GM12878 (cell line): ENCODE measurements at regions not wholly inside any gene's neighbourhood (a gene's known extent, or its start where the extent isn't known, plus 50 kb on each side); places are given as distances from the start of the nearest gene placed in this dataset.

Source experiments
- BMI1 ChIP-seq: fragments of 450-650 bp; IDR thresholded peaks from 2 replicates; pipeline ENCODE4 v1.6.1; 2016; ENCODE audit warnings: mild to moderate bottlenecking, moderate library complexity, borderline replicate concordance
- CTCF ChIP-seq, 3 experiments: IDR thresholded peaks in 2 of 3; conservative IDR thresholded peaks in 1 of 3; 2 replicates each; pipeline ENCODE4 v1.5.1; 2011; ENCODE audit warnings: low read depth in 3 of 3, low read length in 3 of 3, mild to moderate bottlenecking in 3 of 3, control low read depth in 2 of 3, moderate library complexity in 2 of 3, inconsistent platforms in 1 of 3, mixed read lengths in 1 of 3; ENCODE audit not compliant: control insufficient read depth in 2 of 3, insufficient read depth in 1 of 3; ENCODE audit errors: extremely low read depth in 1 of 3
- DPF2 ChIP-seq: fragments of 450-650 bp; IDR thresholded peaks from 2 replicates; pipeline ENCODE4 v1.6.1; 2017; ENCODE audit warnings: mild to moderate bottlenecking
- ESRRA ChIP-seq: IDR thresholded peaks from 2 replicates; pipeline ENCODE4 v1.6.1; 2012; ENCODE audit warnings: mild to moderate bottlenecking, low read length, improper control_type of control experiment
- EZH2 ChIP-seq: IDR thresholded peaks from 2 replicates; pipeline ENCODE4 v1.6.1; 2012; ENCODE audit warnings: low read depth, mild to moderate bottlenecking, control low read depth, inconsistent platforms, low read length, borderline replicate concordance; ENCODE audit not compliant: control insufficient read depth
- JUNB ChIP-seq: IDR thresholded peaks from 2 replicates; pipeline ENCODE4 v1.6.1; 2016; ENCODE audit warnings: antibody characterized with exemption, mild to moderate bottlenecking
- POLR2AphosphoS5 ChIP-seq: IDR thresholded peaks from 2 replicates; pipeline ENCODE4 v1.6.1; 2011; ENCODE audit warnings: mild to moderate bottlenecking, low read length, inconsistent platforms
- RFX5 ChIP-seq: IDR thresholded peaks from 2 replicates; pipeline ENCODE4 v1.6.1; 2011; ENCODE audit warnings: low read depth, low read length, improper control_type of control experiment
- SMAD1 ChIP-seq: fragments of 450-650 bp; IDR thresholded peaks from 2 replicates; pipeline ENCODE4 v1.6.1; 2018; ENCODE audit warnings: mild to moderate bottlenecking, low read depth; ENCODE audit not compliant: partially characterized antibody
- SPI1 ChIP-seq: IDR thresholded peaks from 2 replicates; pipeline ENCODE4 v1.6.1; 2011; ENCODE audit warnings: low read depth, mild to moderate bottlenecking, low read length, moderate library complexity, borderline replicate concordance; ENCODE audit not compliant: insufficient read depth
- TCF12 ChIP-seq: IDR thresholded peaks from 2 replicates; pipeline ENCODE4 v1.6.1; 2011; ENCODE audit warnings: low read depth, mild to moderate bottlenecking, low read length
- TF ChIP-seq, protein P1 (sequence below): IDR thresholded peaks from 2 replicates; pipeline ENCODE4 v1.6.1; 2011; ENCODE audit warnings: borderline replicate concordance, low read depth, mild to moderate bottlenecking, moderate library complexity, low read length; ENCODE audit not compliant: insufficient read depth, poor library complexity, severe bottlenecking
- TF ChIP-seq, protein P2 (sequence below): fragments of 450-650 bp; IDR thresholded peaks from 2 replicates; pipeline ENCODE4 v1.6.1; 2017; ENCODE audit warnings: mild to moderate bottlenecking

DNA sequence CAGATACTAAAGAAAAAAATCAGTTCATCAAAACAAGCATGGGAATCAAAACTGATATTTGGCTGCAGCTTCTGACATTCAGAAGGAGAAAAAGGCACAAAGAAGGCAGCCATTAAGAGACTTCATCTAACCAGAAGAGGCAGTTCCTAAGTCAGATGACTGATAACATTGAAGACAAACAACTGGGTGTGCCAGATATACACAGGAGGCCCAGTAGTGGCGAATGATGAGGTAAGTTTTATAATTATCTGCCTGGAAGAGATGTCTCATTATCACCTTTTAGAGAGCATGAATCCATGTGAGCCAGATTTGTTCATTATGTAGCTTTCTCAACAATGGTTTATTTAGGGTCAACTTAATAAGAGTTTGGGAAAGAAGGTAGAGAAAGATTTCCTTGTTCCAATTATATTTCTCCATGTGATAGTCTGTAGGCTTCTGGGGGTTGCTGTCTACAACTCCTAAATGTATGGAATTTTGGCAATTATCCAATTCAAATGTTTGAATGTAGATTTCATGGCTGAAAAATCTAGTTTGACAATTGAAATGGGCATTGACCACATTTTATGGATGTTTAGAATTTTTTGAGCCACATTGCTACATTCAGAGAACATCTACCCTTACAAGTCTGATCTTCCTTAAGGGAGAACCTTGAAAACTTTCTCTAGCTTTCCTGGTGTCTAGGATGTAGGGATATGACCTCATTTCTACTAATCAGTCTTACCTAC is 50.4 kb upstream of the RASGRF1 start:
- TF ChIP-seq TCF12 (no peak), JUNB (no peak), CTCF (IDR thresholded peaks at IDR 0.05 in 2 of 3, conservative IDR thresholded peaks at IDR 0.05 in 1 of 3; ENCODE audit: control insufficient read depth in 2 of 3, extremely low read depth in 1 of 3, insufficient read depth in 1 of 3, low read depth in 3 of 3, low read length in 3 of 3) (no peak), SPI1 (no peak), DPF2 (no peak), POLR2AphosphoS5 (no peak), EZH2 (no peak), BMI1 (no peak), SMAD1 (no peak), ESRRA (no peak), RFX5 (no peak)
- TF ChIP-seq, protein P1, sequence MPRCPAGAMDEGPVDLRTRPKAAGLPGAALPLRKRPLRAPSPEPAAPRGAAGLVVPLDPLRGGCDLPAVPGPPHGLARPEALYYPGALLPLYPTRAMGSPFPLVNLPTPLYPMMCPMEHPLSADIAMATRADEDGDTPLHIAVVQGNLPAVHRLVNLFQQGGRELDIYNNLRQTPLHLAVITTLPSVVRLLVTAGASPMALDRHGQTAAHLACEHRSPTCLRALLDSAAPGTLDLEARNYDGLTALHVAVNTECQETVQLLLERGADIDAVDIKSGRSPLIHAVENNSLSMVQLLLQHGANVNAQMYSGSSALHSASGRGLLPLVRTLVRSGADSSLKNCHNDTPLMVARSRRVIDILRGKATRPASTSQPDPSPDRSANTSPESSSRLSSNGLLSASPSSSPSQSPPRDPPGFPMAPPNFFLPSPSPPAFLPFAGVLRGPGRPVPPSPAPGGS = no peak
- TF ChIP-seq, protein P2, sequence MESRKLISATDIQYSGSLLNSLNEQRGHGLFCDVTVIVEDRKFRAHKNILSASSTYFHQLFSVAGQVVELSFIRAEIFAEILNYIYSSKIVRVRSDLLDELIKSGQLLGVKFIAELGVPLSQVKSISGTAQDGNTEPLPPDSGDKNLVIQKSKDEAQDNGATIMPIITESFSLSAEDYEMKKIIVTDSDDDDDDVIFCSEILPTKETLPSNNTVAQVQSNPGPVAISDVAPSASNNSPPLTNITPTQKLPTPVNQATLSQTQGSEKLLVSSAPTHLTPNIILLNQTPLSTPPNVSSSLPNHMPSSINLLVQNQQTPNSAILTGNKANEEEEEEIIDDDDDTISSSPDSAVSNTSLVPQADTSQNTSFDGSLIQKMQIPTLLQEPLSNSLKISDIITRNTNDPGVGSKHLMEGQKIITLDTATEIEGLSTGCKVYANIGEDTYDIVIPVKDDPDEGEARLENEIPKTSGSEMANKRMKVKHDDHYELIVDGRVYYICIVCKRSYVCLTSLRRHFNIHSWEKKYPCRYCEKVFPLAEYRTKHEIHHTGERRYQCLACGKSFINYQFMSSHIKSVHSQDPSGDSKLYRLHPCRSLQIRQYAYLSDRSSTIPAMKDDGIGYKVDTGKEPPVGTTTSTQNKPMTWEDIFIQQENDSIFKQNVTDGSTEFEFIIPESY = no peak
